ENCODE measurements at regions not wholly inside any gene's neighbourhood (a gene's known extent, or its start where the extent isn't known, plus 50 kb on each side); places are given as distances from the start of the nearest gene placed in this dataset.

DNA sequence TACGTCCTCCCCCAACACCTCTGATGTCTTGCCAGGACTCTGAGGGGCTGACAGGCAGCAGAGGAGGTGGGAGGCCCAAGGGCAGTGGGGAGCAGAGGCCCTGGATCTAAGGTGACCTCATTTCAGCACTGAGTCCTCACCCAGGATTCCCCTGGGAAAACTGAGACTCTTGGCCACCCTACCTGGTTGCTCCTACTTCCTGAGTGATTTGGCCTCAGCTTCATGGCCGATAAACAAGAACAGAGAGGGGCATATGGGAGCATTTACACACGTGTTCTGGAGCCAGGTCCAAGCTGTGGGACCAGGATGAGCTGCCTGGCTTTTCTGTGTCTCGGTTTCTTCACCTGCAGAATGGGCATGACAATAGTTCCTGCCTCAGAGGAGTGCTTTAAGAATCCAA lies 133.8 kb downstream of the ANKRD60 start:
- DNase-seq (ENCODE audit: low read depth, low spot score) = no peak
- TF ChIP-seq, protein P1, sequence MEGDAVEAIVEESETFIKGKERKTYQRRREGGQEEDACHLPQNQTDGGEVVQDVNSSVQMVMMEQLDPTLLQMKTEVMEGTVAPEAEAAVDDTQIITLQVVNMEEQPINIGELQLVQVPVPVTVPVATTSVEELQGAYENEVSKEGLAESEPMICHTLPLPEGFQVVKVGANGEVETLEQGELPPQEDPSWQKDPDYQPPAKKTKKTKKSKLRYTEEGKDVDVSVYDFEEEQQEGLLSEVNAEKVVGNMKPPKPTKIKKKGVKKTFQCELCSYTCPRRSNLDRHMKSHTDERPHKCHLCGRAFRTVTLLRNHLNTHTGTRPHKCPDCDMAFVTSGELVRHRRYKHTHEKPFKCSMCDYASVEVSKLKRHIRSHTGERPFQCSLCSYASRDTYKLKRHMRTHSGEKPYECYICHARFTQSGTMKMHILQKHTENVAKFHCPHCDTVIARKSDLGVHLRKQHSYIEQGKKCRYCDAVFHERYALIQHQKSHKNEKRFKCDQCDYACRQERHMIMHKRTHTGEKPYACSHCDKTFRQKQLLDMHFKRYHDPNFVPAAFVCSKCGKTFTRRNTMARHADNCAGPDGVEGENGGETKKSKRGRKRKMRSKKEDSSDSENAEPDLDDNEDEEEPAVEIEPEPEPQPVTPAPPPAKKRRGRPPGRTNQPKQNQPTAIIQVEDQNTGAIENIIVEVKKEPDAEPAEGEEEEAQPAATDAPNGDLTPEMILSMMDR (IDR thresholded peaks at IDR 0.05; ENCODE audit: low read depth, low read length) = no peak
- in situ Hi-C loops (cut with HindIII; ENCODE audit: low sequenced_read_pairs) = no loop called here
- H3K4me3 ChIP-seq (ENCODE audit: low read depth, low read length) = no peak overlapping the region

DNA sequence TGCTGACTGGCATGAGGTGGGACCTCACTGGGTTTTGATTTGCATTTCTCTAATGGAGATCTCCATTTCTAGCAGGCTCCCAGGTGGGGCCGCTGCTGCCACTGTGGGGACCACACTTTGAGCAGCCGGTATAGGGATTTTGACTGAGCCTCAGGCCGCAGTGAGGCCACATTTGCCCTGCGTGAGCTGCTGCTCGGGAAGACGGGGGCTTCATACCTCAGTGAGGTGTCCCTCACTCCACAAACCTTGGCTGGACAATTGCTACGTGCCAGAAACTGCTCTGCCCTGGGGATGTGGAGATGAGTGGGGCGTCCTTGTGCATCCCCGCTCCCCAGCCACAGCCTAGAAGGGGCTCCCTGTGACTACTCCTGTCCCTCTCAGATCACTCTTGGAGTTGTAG lies 134.3 kb downstream of the ANKRD60 start:
- no peak for DNase-seq (ENCODE audit: low read depth, low spot score)
- TF ChIP-seq, protein P1 (IDR thresholded peaks at IDR 0.05; ENCODE audit: low read depth, low read length) = no peak
- H3K4me3 ChIP-seq (ENCODE audit: low read depth, low read length) = no peak overlapping the region
- in situ Hi-C loops (cut with HindIII; ENCODE audit: low sequenced_read_pairs) = no loop called here

DNA sequence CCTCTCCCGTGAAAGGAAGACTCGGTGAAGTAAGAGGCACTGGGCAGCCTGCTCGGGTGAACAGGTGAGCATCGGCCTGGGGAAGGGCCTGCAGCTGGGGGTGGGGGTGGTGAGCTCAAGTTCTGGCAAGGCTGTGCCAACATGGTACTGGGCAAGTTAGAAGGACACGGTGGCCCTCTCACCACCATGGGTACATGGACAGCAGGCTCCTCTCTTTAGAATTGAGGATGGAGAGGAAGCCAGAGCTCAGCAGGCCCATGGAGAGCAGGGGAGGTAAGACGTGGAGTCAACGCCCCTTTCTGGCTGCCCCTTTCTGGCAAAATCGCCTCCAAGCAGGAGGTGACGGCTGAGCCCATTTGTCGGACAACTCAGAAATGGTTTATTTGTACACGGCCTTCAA lies 135.6 kb downstream of the ANKRD60 start:
- in situ Hi-C loops (cut with HindIII; ENCODE audit: low sequenced_read_pairs) = no loop called here
- DNase-seq (ENCODE audit: low read depth, low spot score) = no peak
- no peak overlapping the region for H3K4me3 ChIP-seq (ENCODE audit: low read depth, low read length)
- TF ChIP-seq, protein P1 (IDR thresholded peaks at IDR 0.05; ENCODE audit: low read depth, low read length) = no peak

DNA sequence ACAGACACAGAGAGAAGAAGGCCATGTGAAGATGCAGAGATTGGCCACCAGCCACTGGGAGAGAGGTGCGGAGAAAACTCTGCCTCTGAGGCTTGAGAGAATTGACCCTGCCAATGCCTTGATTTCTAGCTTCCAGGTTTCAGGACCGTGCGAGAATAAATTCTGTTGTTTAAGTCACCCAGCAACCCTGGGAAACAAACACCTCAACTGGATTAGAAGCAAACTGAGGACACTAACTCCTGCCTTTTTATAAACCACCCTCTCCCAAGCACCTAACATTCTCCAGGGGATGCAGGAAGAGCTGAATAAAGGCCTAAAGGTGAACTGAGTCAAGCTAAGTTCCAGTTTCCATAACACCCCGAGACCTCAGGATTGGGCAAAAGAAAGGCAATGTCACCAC lies 136.1 kb downstream of the ANKRD60 start:
- TF ChIP-seq, protein P1 (IDR thresholded peaks at IDR 0.05; ENCODE audit: low read depth, low read length) = no peak
- DNase-seq (ENCODE audit: low read depth, low spot score) = no peak
- no peak overlapping the region for H3K4me3 ChIP-seq (ENCODE audit: low read depth, low read length)
- in situ Hi-C loops (cut with HindIII; ENCODE audit: low sequenced_read_pairs) = no loop called here

DNA sequence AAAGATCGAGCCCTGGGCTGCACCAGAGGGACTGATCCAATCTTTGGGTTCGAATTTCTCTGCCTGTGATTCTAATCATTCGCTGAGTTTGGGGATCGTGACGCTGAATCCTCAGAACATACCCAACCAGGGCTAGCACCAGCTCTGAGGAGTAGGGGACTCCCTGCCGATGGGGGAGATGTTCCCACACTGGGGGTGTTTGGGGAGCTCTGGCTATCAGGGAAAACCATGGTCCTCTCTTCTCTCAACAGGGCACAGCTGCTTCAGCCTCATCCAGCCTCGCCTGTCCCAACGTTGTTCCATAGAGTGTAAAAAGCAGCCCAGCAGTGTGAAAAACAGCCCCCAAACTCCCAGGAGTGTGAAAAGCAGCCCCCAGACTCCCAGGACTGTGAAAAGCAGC lies 136.6 kb downstream of the ANKRD60 start:
- no peak for DNase-seq (ENCODE audit: low read depth, low spot score)
- TF ChIP-seq, protein P1 (IDR thresholded peaks at IDR 0.05; ENCODE audit: low read depth, low read length) = no peak
- H3K4me3 ChIP-seq (ENCODE audit: low read depth, low read length) = no peak overlapping the region
- in situ Hi-C loops (cut with HindIII; ENCODE audit: low sequenced_read_pairs) = no loop called here

DNA sequence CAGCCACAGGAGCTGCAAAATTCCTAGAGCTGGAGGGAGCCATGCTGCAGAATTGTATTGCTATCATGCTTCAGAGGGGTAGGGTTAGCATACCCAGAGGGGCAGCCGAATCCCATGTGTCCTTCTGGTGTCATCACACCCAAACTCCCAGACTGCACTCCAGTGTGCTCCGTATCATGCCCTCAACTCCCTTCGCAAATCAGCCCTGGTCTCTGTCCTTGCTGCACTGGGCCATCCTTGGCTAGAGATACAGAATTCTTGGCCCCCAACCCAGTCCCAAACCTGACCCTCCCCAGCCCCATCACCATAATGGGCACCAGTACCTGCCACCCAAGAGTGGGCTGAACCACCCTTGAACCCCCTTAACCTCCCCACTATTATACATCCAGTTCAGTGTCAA lies 138.3 kb downstream of the ANKRD60 start:
- no peak for DNase-seq (ENCODE audit: low read depth, low spot score)
- in situ Hi-C loops (cut with HindIII; ENCODE audit: low sequenced_read_pairs) = no loop called here

More for the DNA sequence above, 138.3 kb downstream of the ANKRD60 start:
- TF ChIP-seq, protein P1 (IDR thresholded peaks at IDR 0.05; ENCODE audit: low read depth, low read length) = no peak
- H3K4me3 ChIP-seq (ENCODE audit: low read depth, low read length) = no peak overlapping the region
